Esophagus squamous epithelium (tissue), 5 donors: ENCODE measurements at regions not wholly inside any gene's neighbourhood (a gene's known extent, or its start where the extent isn't known, plus 50 kb on each side); places are given as distances from the start of the nearest gene placed in this dataset.

Experiments used
- DNase-seq: peaks from one replicate; lab custom pipeline; 2025; lab: John Stamatoyannopoulos, UW
- H3K27ac ChIP-seq, 4 donors: fragments of 200-600 bp; sonication (generic); one replicate each; pipeline ENCODE4 v1.5.1; 2016 to 2019; ENCODE audit warnings: mild to moderate bottlenecking in 1 of 4
- H3K27me3 ChIP-seq, 4 donors: fragments of 200-600 bp; sonication (generic); 1 replicate in 3 of 4; 2 replicates in 1 of 4; pipeline versions ENCODE4 v1.5.1 to v1.6.0; 2017 to 2021; ENCODE audit warnings: antibody characterized with exemption in 1 of 4
- H3K36me3 ChIP-seq, 3 donors: fragments of 200-600 bp; sonication (generic); one replicate each; pipeline ENCODE4 v1.5.1; 2016 to 2019
- H3K4me1 ChIP-seq, 3 donors: fragments of 200-600 bp; sonication (generic); one replicate each; pipeline ENCODE4 v1.5.1; 2017 to 2019
- H3K4me3 ChIP-seq, 4 donors: fragments of 200-600 bp; sonication (generic); 1 replicate in 3 of 4; 2 replicates in 1 of 4; pipeline ENCODE4 v1.5.1; 2016 to 2019; ENCODE audit warnings: mild to moderate bottlenecking in 2 of 4, moderate library complexity in 1 of 4
- H3K9me3 ChIP-seq, 3 donors: fragments of 200-600 bp; sonication (generic); one replicate each; pipeline ENCODE4 v1.5.1; 2016 to 2019
- POLR2A ChIP-seq, 4 donors: fragments of 450-650 bp; IDR thresholded peaks; one replicate each; pipeline ENCODE4 v1.6.1; 2017; ENCODE audit warnings: antibody characterized with exemption in 4 of 4, mild to moderate bottlenecking in 4 of 4, moderate library complexity in 3 of 4
- WGBS, 2 donors: methylation state at CpG; one replicate each; pipeline ENCODE4 v1.1.5; 2018; 5-methylcytosine and 5-hydroxymethylcytosine counted together
- intact Hi-C: fragments of 100-400 bp; cut with DNase I; formaldehyde crosslinking; loops from one replicate; pipeline ENCODE4 v1.15.0; 2022
- TF ChIP-seq, protein P1 (sequence below), 6 experiments: fragments of 450-650 bp in 4 of 6; fragments of 200-600 bp in 2 of 6; sonication (generic) in 2 of 6; IDR thresholded peaks; one replicate each; pipeline ENCODE4 v1.5.1; 2016 to 2019; ENCODE audit warnings: antibody characterized with exemption in 6 of 6, mild to moderate bottlenecking in 4 of 6, moderate library complexity in 4 of 6
- donor health status: DM: yes; HTN: yes; CAD: no.

DNA sequence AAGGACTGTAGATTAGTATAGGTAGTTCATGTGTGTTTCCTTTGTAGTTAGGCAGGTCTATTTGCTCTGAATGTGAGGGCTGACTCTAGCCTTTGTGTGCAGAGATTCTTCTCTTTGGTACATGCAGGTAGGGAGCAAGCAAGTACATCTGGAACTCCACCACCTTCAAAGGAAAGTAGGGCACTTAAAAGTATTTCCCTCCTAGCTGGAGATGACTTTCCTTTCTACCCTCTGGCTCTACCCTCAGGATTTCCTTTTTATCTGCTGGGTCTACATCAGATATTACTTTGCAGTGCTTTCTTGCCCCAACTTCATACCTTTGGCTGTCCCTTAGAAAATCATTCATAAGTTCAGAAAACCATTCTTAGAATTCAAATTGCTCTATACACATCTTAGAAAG lies 91.7 kb upstream of the HIVEP3 start:
- Histone ChIP-seq H3K36me3 (no peaks in the 10 kb centered on the region), H3K4me1 (peaks cover 0 to 6% (median 0%) of the 10 kb centered on the region in 3 donors), H3K9me3 (no peaks in the 10 kb centered on the region), H3K27me3 (no peaks in the 10 kb centered on the region), H3K27ac (no peak overlapping the region), H3K4me3 (no peak overlapping the region)
- DNase-seq = no peak
- TF ChIP-seq POLR2A (IDR thresholded peaks at IDR 0.05) = no peak
- TF ChIP-seq, protein P1, sequence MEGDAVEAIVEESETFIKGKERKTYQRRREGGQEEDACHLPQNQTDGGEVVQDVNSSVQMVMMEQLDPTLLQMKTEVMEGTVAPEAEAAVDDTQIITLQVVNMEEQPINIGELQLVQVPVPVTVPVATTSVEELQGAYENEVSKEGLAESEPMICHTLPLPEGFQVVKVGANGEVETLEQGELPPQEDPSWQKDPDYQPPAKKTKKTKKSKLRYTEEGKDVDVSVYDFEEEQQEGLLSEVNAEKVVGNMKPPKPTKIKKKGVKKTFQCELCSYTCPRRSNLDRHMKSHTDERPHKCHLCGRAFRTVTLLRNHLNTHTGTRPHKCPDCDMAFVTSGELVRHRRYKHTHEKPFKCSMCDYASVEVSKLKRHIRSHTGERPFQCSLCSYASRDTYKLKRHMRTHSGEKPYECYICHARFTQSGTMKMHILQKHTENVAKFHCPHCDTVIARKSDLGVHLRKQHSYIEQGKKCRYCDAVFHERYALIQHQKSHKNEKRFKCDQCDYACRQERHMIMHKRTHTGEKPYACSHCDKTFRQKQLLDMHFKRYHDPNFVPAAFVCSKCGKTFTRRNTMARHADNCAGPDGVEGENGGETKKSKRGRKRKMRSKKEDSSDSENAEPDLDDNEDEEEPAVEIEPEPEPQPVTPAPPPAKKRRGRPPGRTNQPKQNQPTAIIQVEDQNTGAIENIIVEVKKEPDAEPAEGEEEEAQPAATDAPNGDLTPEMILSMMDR (IDR thresholded peaks at IDR 0.05) = no peak
- intact Hi-C loops = no loop called here

DNA sequence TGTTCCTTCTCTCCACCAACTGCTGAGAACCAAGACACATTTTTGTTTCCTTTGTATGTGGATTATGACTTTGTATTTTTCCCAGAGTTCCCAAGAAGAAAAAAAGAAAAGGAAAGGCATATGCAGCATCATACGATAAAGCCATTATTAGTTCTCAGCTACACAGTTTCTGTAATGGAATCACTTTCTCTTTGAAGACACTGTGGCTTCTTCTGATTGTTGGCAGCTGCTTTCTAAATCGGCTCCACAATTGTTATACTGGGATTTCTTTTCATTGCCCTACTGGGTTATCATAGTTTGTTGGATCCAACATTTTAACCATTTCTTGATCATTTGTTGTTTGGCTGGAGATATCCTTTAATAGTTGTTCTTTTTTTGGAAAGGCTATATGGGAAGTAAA lies 89.5 kb upstream of the HIVEP3 start:
- no peak overlapping the region for H3K27ac ChIP-seq
- H3K4me1 ChIP-seq = peaks cover 0 to 4% (median 0%) of the 10 kb centered on the region in 3 donors
- H3K4me3 ChIP-seq = no peak overlapping the region
- no peak for DNase-seq
- no peaks in the 10 kb centered on the region for H3K9me3 ChIP-seq
- TF ChIP-seq POLR2A (IDR thresholded peaks at IDR 0.05) = no peak
- intact Hi-C loops = no loop called here
- H3K27me3 ChIP-seq = no peaks in the 10 kb centered on the region
- 47 to 57% methylated on average over 2 of the region's 2 CpGs for WGBS, 2 donors
- no peaks in the 10 kb centered on the region for H3K36me3 ChIP-seq

DNA sequence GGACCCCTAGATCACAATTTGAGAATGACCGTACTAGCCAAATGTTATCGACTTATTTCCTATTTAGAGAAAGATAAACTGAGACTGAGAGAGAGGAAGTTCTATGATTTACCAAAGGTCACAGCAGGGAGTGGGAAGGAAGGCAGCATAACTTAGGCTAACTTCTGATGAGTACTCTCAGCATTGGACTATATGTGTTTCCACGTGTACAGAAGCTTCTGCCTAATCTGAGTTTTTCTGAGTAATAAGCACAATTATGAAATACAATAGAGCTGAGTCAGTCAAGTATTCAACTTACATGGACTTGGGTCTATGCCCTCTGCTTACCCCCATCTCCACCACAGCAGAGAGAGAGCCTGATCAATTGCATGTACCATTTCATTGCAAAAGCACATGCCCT lies 88.1 kb upstream of the HIVEP3 start:
- no peak overlapping the region for H3K4me3 ChIP-seq
- no peak overlapping the region for H3K27ac ChIP-seq
- no peaks in the 10 kb centered on the region for H3K27me3 ChIP-seq
- no peaks in the 10 kb centered on the region for H3K9me3 ChIP-seq
- H3K36me3 ChIP-seq = no peaks in the 10 kb centered on the region
- no peak for TF ChIP-seq POLR2A (IDR thresholded peaks at IDR 0.05)
- TF ChIP-seq, protein P1 (IDR thresholded peaks at IDR 0.05) = no peak
- DNase-seq = no peak
- peaks cover 0 to 9% (median 0%) of the 10 kb centered on the region in 3 donors for H3K4me1 ChIP-seq
- 57 to 66% methylated on average over 3 of the region's 3 CpGs for WGBS, 2 donors
- intact Hi-C loops = no loop called here

DNA sequence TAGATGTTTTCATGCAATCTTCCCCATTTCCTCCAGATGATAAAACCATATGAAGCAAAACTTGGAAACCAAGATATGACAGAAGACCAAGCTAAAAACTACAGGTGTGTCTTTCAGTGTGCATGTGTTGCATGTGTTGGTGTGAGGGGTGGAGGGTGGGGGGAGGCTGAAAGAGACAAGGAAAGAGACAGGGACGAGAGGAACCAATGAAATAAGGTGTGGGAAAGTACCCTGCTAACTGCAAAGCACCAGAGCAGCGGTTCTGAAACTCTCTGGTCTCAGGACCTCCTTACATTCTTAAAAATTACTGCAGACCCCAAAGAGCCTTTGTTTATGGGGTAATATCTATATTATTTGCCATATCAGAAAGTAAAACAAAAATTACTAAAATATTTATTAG lies 87.4 kb upstream of the HIVEP3 start:
- Histone ChIP-seq H3K4me1 (peaks cover 0 to 9% (median 0%) of the 10 kb centered on the region in 3 donors), H3K9me3 (no peaks in the 10 kb centered on the region), H3K4me3 (no peak overlapping the region), H3K27me3 (no peaks in the 10 kb centered on the region), H3K27ac (no peak overlapping the region), H3K36me3 (no peaks in the 10 kb centered on the region)
- 60 to 62% methylated on average over 2 of the region's 2 CpGs for WGBS, 2 donors
- TF ChIP-seq, protein P1 (IDR thresholded peaks at IDR 0.05) = no peak
- TF ChIP-seq POLR2A (IDR thresholded peaks at IDR 0.05) = no peak
- no peak for DNase-seq
- intact Hi-C loops = no loop called here

DNA sequence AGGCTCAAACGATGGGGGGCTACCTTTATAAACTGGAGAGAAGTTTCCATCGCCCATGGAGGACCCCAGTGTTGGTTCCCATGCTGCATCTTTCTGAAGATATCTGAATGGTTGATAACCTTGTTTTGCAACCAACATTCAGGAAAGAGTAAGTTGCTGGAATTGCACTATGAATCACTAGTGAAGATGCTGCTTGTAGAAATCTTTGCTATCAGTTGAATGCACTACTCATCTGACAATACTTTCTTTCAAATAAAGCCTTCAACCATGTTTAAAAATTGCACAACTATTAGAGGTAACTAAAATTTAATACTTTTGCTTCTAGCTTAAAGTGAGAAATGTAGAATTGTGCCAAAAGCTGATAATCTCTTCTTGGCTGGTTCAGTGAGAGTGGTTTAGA lies 86.8 kb upstream of the HIVEP3 start:
- intact Hi-C loops = no loop called here
- Histone ChIP-seq H3K4me3 (no peak overlapping the region), H3K9me3 (no peaks in the 10 kb centered on the region), H3K27me3 (no peaks in the 10 kb centered on the region), H3K36me3 (no peaks in the 10 kb centered on the region), H3K27ac (no peak overlapping the region), H3K4me1 (peaks cover 0 to 9% (median 0%) of the 10 kb centered on the region in 3 donors)
- no peak for DNase-seq
- WGBS, 2 donors = 74 to 87% methylated on average over 2 of the region's 2 CpGs
- TF ChIP-seq, protein P1 (IDR thresholded peaks at IDR 0.05) = no peak
- no peak for TF ChIP-seq POLR2A (IDR thresholded peaks at IDR 0.05)

DNA sequence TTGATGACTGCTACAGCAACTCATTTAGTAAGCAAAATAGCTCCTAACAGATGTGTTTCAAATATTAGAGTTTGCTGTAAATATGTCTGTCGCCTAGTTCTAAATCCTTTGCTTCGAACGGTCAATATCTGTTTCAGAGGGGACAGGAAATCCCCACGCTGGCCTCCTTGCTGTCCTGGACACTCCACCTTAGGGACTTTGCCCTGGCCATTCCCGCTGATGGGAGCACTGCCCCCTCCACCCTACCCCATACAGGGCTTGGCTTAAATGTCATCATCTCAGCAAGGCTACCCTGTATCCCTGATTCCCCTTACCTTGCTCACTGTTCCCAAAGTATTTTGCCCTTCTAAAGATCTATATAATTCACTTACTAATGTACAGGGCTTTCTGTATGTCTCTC lies 86.1 kb upstream of the HIVEP3 start:
- Histone ChIP-seq H3K27ac (no peak overlapping the region), H3K27me3 (no peaks in the 10 kb centered on the region), H3K4me1 (peaks cover 0 to 9% (median 0%) of the 10 kb centered on the region in 3 donors), H3K36me3 (no peaks in the 10 kb centered on the region), H3K9me3 (no peaks in the 10 kb centered on the region), H3K4me3 (no peak overlapping the region)
- DNase-seq = no peak
- intact Hi-C loops = no loop called here
- TF ChIP-seq, protein P1 (IDR thresholded peaks at IDR 0.05) = no peak
- TF ChIP-seq POLR2A (IDR thresholded peaks at IDR 0.05) = no peak
- 90 to 93% methylated on average over 5 of the region's 5 CpGs for WGBS, 2 donors
